ENCODE measurements at regions not wholly inside any gene's neighbourhood (a gene's known extent, or its start where the extent isn't known, plus 50 kb on each side); places are given as distances from the start of the nearest gene placed in this dataset.

- Histone ChIP-seq H3F3A (ENCODE audit: insufficient read depth, low read length, poor library complexity, severe bottlenecking) (no peaks in the 10 kb centered on the region), H3K36me3 (ENCODE audit: insufficient read depth, low read length) (no peaks in the 10 kb centered on the region), H4K20me1 (ENCODE audit: insufficient read depth) (no peaks in the 10 kb centered on the region), H3K9me3 (ENCODE audit: low read length) (no peaks in the 10 kb centered on the region), H3K4me3 (ENCODE audit: low read length) (no peak overlapping the region), H3K9me2 (ENCODE audit: insufficient read depth, low read length) (no peaks in the 10 kb centered on the region), H2AFZ (ENCODE audit: low read depth, low read length) (no peak overlapping the region), H3K27ac (ENCODE audit: low read length) (no peak overlapping the region), H3K4me2 (ENCODE audit: low read length) (no peak overlapping the region), H3K27me3 (ENCODE audit: insufficient read depth, low read depth, low read length) (no peaks in the 10 kb centered on the region), H3K9ac (ENCODE audit: low read length) (no peak overlapping the region), H3K79me2 (replicated peaks; ENCODE audit: insufficient read depth, low read length) (no peaks in the 10 kb centered on the region)
- TF ChIP-seq EZH2 (IDR thresholded peaks at IDR 0.05; ENCODE audit: borderline replicate concordance, insufficient read depth, low read length, poor library complexity, severe bottlenecking) (no peak), CTCF (IDR thresholded peaks at IDR 0.05; ENCODE audit: poor library complexity, severe bottlenecking) (no peak), MXI1 (conservative IDR thresholded peaks at IDR 0.05; ENCODE audit: poor library complexity, severe bottlenecking) (no peak), POLR2AphosphoS5 (IDR thresholded peaks at IDR 0.05) (no peak), SMC3 (conservative IDR thresholded peaks at IDR 0.05; ENCODE audit: poor library complexity) (no peak), RAD21 (conservative IDR thresholded peaks at IDR 0.05) (no peak), REST (IDR thresholded peaks at IDR 0.05; ENCODE audit: borderline replicate concordance) (no peak), TAF1 (IDR thresholded peaks at IDR 0.05; ENCODE audit: low read depth) (no peak)
Observed at GRCh38 chr1:102693345-102693744, 415.0 kb downstream of the COL11A1 start.

GRCh38 chr1:102691592-102692090 is 416.7 kb downstream of the COL11A1 start:
- Histone ChIP-seq H3K36me3 (ENCODE audit: insufficient read depth, low read length) (no peaks in the 10 kb centered on the region), H3K9me3 (ENCODE audit: low read length) (no peaks in the 10 kb centered on the region), H3K4me3 (ENCODE audit: low read length) (no peak overlapping the region), H4K20me1 (ENCODE audit: insufficient read depth) (no peaks in the 10 kb centered on the region), H3K4me2 (ENCODE audit: low read length) (no peak overlapping the region), H3F3A (ENCODE audit: insufficient read depth, low read length, poor library complexity, severe bottlenecking) (no peaks in the 10 kb centered on the region), H3K9me2 (ENCODE audit: insufficient read depth, low read length) (no peaks in the 10 kb centered on the region), H3K9ac (ENCODE audit: low read length) (no peak overlapping the region), H3K27me3 (ENCODE audit: insufficient read depth, low read depth, low read length) (no peaks in the 10 kb centered on the region), H3K27ac (ENCODE audit: low read length) (no peak overlapping the region), H3K79me2 (replicated peaks; ENCODE audit: insufficient read depth, low read length) (no peaks in the 10 kb centered on the region), H2AFZ (ENCODE audit: low read depth, low read length) (no peak overlapping the region)
- TF ChIP-seq MXI1 (conservative IDR thresholded peaks at IDR 0.05; ENCODE audit: poor library complexity, severe bottlenecking), result no peak
- TF ChIP-seq TAF1 (IDR thresholded peaks at IDR 0.05; ENCODE audit: low read depth), result no peak
- TF ChIP-seq EZH2 (IDR thresholded peaks at IDR 0.05; ENCODE audit: borderline replicate concordance, insufficient read depth, low read length, poor library complexity, severe bottlenecking), result no peak
- no peak for TF ChIP-seq POLR2AphosphoS5 (IDR thresholded peaks at IDR 0.05)
- no peak for TF ChIP-seq CTCF (IDR thresholded peaks at IDR 0.05; ENCODE audit: poor library complexity, severe bottlenecking)

All from neural cell (in vitro differentiated cells).